ENCODE measurements at regions not wholly inside any gene's neighbourhood (a gene's known extent, or its start where the extent isn't known, plus 50 kb on each side); places are given as distances from the start of the nearest gene placed in this dataset.

DNA sequence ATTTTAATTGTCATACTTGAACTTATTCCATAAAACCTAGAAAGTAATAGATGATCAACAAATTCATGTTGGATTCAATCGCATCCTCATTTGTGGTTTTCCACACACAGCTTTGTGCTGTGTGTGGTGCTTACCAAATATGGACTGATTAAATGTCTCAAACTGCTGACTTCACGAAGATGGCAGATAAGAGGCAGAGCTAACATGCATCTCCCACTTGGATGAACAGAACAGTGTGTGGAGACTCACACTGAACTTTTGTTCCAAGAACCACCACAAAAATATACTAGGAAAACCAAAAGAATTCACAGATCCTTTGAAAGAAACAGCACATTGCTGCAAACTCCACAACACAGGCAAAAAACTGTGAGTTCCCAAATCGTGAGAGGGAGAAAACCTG is 603.7 kb downstream of the TENT5A start:
- TF ChIP-seq, protein P1, sequence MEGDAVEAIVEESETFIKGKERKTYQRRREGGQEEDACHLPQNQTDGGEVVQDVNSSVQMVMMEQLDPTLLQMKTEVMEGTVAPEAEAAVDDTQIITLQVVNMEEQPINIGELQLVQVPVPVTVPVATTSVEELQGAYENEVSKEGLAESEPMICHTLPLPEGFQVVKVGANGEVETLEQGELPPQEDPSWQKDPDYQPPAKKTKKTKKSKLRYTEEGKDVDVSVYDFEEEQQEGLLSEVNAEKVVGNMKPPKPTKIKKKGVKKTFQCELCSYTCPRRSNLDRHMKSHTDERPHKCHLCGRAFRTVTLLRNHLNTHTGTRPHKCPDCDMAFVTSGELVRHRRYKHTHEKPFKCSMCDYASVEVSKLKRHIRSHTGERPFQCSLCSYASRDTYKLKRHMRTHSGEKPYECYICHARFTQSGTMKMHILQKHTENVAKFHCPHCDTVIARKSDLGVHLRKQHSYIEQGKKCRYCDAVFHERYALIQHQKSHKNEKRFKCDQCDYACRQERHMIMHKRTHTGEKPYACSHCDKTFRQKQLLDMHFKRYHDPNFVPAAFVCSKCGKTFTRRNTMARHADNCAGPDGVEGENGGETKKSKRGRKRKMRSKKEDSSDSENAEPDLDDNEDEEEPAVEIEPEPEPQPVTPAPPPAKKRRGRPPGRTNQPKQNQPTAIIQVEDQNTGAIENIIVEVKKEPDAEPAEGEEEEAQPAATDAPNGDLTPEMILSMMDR (IDR thresholded peaks at IDR 0.05; ENCODE audit: low read depth, low read length, missing input control) = no peak
- TF ChIP-seq YY1 (IDR thresholded peaks at IDR 0.05) (no peak), EGR1 (IDR thresholded peaks at IDR 0.05; ENCODE audit: low read depth in 2 of 2) (no peak), NR2F2 (IDR thresholded peaks at IDR 0.05) (no peak), GABPA (IDR thresholded peaks at IDR 0.05 in 1 of 2, conservative IDR thresholded peaks at IDR 0.05 in 1 of 2) (no peak), TAF1 (conservative IDR thresholded peaks at IDR 0.05) (no peak), FOXA2 (IDR thresholded peaks at IDR 0.05) (no peak), RAD21 (IDR thresholded peaks at IDR 0.05) (no peak), JUND (IDR thresholded peaks at IDR 0.05) (no peak)
- TF ChIP-seq, protein P2, sequence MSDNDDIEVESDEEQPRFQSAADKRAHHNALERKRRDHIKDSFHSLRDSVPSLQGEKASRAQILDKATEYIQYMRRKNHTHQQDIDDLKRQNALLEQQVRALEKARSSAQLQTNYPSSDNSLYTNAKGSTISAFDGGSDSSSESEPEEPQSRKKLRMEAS (IDR thresholded peaks at IDR 0.05) = no peak
- TF ChIP-seq, protein P3, sequence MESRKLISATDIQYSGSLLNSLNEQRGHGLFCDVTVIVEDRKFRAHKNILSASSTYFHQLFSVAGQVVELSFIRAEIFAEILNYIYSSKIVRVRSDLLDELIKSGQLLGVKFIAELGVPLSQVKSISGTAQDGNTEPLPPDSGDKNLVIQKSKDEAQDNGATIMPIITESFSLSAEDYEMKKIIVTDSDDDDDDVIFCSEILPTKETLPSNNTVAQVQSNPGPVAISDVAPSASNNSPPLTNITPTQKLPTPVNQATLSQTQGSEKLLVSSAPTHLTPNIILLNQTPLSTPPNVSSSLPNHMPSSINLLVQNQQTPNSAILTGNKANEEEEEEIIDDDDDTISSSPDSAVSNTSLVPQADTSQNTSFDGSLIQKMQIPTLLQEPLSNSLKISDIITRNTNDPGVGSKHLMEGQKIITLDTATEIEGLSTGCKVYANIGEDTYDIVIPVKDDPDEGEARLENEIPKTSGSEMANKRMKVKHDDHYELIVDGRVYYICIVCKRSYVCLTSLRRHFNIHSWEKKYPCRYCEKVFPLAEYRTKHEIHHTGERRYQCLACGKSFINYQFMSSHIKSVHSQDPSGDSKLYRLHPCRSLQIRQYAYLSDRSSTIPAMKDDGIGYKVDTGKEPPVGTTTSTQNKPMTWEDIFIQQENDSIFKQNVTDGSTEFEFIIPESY (IDR thresholded peaks at IDR 0.05) = no peak
